ENCODE measurements at regions not wholly inside any gene's neighbourhood (a gene's known extent, or its start where the extent isn't known, plus 50 kb on each side); places are given as distances from the start of the nearest gene placed in this dataset.

GRCh38 chr15:87706001-87706400, 550.5 kb downstream of the NTRK3 start:
- H2BK20ac ChIP-seq (ENCODE audit: low read depth, low read length), result no peak overlapping the region
- H3K14ac ChIP-seq (replicated peaks; ENCODE audit: low read depth, low read length), result no peak overlapping the region
- DNase-seq (no peak), ATAC-seq (ENCODE audit: low read depth) (no peak)
- no peak overlapping the region for H2BK5ac ChIP-seq (ENCODE audit: low read depth, low read length, poor library complexity, severe bottlenecking)
- no peak overlapping the region for H2AFZ ChIP-seq (replicated peaks; ENCODE audit: low read length, poor library complexity)
- TF ChIP-seq FOS (IDR thresholded peaks at IDR 0.05; ENCODE audit: low read depth, low read length), result no peak
- TF ChIP-seq CEBPB (IDR thresholded peaks at IDR 0.05; ENCODE audit: low read depth, low read length), result no peak
- TF ChIP-seq CHD1 (IDR thresholded peaks at IDR 0.05; ENCODE audit: low read depth, low read length), result no peak
- TF ChIP-seq BHLHE40 (IDR thresholded peaks at IDR 0.05; ENCODE audit: low read depth, low read length), result no peak
- TF ChIP-seq MXI1 (IDR thresholded peaks at IDR 0.05; ENCODE audit: borderline replicate concordance, low read depth, low read length), result no peak
- TF ChIP-seq RAD21 (IDR thresholded peaks at IDR 0.05; ENCODE audit: low read length), result no peak
- no peak for TF ChIP-seq MAZ (IDR thresholded peaks at IDR 0.05; ENCODE audit: borderline replicate concordance, low read depth, low read length)
- no peak for TF ChIP-seq CTCF (conservative IDR thresholded peaks at IDR 0.05; ENCODE audit: low read depth, low read length)
- TF ChIP-seq, protein P1, sequence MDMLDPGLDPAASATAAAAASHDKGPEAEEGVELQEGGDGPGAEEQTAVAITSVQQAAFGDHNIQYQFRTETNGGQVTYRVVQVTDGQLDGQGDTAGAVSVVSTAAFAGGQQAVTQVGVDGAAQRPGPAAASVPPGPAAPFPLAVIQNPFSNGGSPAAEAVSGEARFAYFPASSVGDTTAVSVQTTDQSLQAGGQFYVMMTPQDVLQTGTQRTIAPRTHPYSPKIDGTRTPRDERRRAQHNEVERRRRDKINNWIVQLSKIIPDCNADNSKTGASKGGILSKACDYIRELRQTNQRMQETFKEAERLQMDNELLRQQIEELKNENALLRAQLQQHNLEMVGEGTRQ (IDR thresholded peaks at IDR 0.05; ENCODE audit: low read depth, low read length), result no peak
- TF ChIP-seq POLR2A (IDR thresholded peaks at IDR 0.05; ENCODE audit: low read depth, low read length), result no peak
- TF ChIP-seq SMC3 (IDR thresholded peaks at IDR 0.05; ENCODE audit: low read depth, low read length), result no peak
- H3K9me3 ChIP-seq (ENCODE audit: control insufficient read depth, insufficient read depth, low read length), result no peaks in the 10 kb centered on the region
- no TSS peak for BruUV-seq (replicated peaks)
- ChIA-PET POLR2A (ENCODE audit: unreplicated experiment) (no interaction called here), CTCF (no interaction called here)
- no peak overlapping the region for H3K23ac ChIP-seq (ENCODE audit: low read depth, low read length)
- H4K8ac ChIP-seq (ENCODE audit: low read depth in 2 of 2, low read length in 2 of 2), result no peak overlapping the region
- no peak overlapping the region for H3K4me3 ChIP-seq (ENCODE audit: insufficient read depth, low read depth, low read length)
- H2BK120ac ChIP-seq (ENCODE audit: low read depth, low read length), result no peak overlapping the region
- no peak overlapping the region for H3K4me2 ChIP-seq (ENCODE audit: low read depth, low read length)
- H3K4me1 ChIP-seq (ENCODE audit: control insufficient read depth, insufficient read depth, low read length), result no peaks in the 10 kb centered on the region
- no peak overlapping the region for H3K56ac ChIP-seq (ENCODE audit: extremely low read depth, insufficient read depth, low read length)
- H2AK9ac ChIP-seq (replicated peaks; ENCODE audit: low read depth, low read length, poor library complexity), result no peak overlapping the region
- H3K79me1 ChIP-seq (ENCODE audit: low read depth in 1 of 2, low read length in 2 of 2), result no peaks in the 10 kb centered on the region
- H3K18ac ChIP-seq (ENCODE audit: low read depth, low read length), result no peak overlapping the region
- no peak overlapping the region for H3K9ac ChIP-seq (ENCODE audit: low read depth, low read length)
- no peaks in the 10 kb centered on the region; the same call in 1 of the 2 replicates for H3K27me3 ChIP-seq (ENCODE audit: control insufficient read depth, insufficient read depth, low read length)
- in situ Hi-C loops (cut with MboI; ENCODE audit: low sequenced_read_pairs) (no loop called here), intact Hi-C loops (cut with micrococcal nuclease) (no loop called here), dilution Hi-C loops (cut with HindIII; ENCODE audit: low sequenced_read_pairs, unreplicated experiment) (no loop called here)
- no peaks in the 10 kb centered on the region for H3K9me1 ChIP-seq (ENCODE audit: insufficient read depth, low read length)
- H4K91ac ChIP-seq (ENCODE audit: insufficient read depth, low read depth, low read length), result no peak overlapping the region
- H4K20me1 ChIP-seq (ENCODE audit: insufficient read depth, low read length), result no peaks in the 10 kb centered on the region
- no peaks in the 10 kb centered on the region for H3K36me3 ChIP-seq (ENCODE audit: control insufficient read depth, insufficient read depth, low read length)
- no peak overlapping the region for H2AK5ac ChIP-seq (ENCODE audit: low read depth, low read length)
- no peak overlapping the region for H2BK15ac ChIP-seq (ENCODE audit: low read depth, low read length)
- H4K5ac ChIP-seq (ENCODE audit: low read depth, low read length), result no peak overlapping the region
- no CpG with 5 or more reads among the region's 1 CpG for WGBS, 2 experiments (ENCODE audit: extremely low coverage in 2 of 2, insufficient read length in 1 of 2)
- no peak overlapping the region for H3K4ac ChIP-seq (ENCODE audit: low read depth, low read length)
- no peak overlapping the region for H3K27ac ChIP-seq (ENCODE audit: insufficient read depth, low read length)
